ENCODE measurements at regions not wholly inside any gene's neighbourhood (a gene's known extent, or its start where the extent isn't known, plus 50 kb on each side); places are given as distances from the start of the nearest gene placed in this dataset.

DNA sequence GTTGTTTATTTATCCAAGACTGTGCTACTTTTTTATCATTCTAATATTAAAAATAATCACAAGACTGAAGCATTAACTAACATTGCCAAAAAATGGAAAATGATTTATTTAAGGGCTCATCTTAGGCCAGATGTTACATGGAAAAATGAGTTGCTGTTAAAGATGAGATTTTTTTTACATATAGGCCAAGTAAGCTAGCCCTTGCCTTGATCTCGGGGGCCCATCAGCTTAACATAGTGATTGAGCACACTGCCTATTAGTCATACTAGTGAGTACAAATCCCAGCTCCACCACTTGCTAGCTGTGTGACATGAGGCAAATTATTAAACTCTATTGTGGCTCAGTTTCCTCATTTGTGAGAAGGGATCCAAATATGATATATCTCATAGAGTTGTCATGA is 275.9 kb upstream of the SNX7 start:
- H3K4me1 Mint-ChIP-seq, result peaks cover 8% of the 10 kb centered on the region
- no peaks in the 10 kb centered on the region for H3K9me3 Mint-ChIP-seq
- H3K36me3 Mint-ChIP-seq (ENCODE audit: low read depth), result no peaks in the 10 kb centered on the region
- TF ChIP-seq, protein P1, sequence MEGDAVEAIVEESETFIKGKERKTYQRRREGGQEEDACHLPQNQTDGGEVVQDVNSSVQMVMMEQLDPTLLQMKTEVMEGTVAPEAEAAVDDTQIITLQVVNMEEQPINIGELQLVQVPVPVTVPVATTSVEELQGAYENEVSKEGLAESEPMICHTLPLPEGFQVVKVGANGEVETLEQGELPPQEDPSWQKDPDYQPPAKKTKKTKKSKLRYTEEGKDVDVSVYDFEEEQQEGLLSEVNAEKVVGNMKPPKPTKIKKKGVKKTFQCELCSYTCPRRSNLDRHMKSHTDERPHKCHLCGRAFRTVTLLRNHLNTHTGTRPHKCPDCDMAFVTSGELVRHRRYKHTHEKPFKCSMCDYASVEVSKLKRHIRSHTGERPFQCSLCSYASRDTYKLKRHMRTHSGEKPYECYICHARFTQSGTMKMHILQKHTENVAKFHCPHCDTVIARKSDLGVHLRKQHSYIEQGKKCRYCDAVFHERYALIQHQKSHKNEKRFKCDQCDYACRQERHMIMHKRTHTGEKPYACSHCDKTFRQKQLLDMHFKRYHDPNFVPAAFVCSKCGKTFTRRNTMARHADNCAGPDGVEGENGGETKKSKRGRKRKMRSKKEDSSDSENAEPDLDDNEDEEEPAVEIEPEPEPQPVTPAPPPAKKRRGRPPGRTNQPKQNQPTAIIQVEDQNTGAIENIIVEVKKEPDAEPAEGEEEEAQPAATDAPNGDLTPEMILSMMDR (IDR thresholded peaks at IDR 0.05), result no peak
- H3K27ac Mint-ChIP-seq, result no peak overlapping the region
- H3K4me3 Mint-ChIP-seq, result no peak overlapping the region
- no peak for DNase-seq
- H3K27me3 Mint-ChIP-seq (ENCODE audit: low read depth, poor library complexity), result peaks cover 3% of the 10 kb centered on the region

DNA sequence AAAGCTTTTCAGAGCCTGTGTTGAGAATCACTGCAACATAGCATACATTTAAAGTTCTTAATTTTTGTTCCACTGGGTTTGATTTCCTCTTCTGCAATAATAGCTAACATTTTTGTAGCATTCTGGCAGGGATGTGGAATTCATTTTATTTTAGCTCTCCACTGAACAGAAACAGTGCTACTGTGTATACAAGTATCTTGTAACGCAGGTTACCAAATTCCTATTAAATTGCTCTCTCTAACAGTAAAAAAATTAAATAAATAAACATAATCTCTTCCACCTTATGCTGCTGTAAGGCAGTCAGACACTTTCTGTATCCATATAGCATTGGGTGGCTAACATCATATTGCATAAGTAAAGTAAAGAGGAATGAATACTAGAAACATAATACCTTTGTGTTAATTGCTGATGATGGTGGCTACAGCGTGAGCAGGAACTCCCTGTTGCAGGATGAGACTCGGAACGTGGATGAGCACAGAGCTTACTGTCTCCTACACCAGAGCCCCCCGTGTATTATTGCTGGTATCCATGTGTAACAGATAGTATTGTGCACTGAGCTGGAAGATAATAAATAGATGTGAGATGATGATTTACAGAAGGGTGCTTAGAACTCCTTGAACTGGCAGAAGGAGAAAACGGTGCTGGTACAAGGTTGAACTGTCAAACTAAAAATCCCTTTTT is 276.9 kb upstream of the SNX7 start:
- peaks cover 3% of the 10 kb centered on the region for H3K27me3 Mint-ChIP-seq (ENCODE audit: low read depth, poor library complexity)
- TF ChIP-seq, protein P1 (IDR thresholded peaks at IDR 0.05), result no peak
- peaks cover 8% of the 10 kb centered on the region for H3K4me1 Mint-ChIP-seq
- no peaks in the 10 kb centered on the region for H3K36me3 Mint-ChIP-seq (ENCODE audit: low read depth)
- no peaks in the 10 kb centered on the region for H3K9me3 Mint-ChIP-seq
- no peak overlapping the region for H3K4me3 Mint-ChIP-seq
- H3K27ac Mint-ChIP-seq, result peak overlapping the region; percentile 55
- DNase-seq, result no peak

DNA sequence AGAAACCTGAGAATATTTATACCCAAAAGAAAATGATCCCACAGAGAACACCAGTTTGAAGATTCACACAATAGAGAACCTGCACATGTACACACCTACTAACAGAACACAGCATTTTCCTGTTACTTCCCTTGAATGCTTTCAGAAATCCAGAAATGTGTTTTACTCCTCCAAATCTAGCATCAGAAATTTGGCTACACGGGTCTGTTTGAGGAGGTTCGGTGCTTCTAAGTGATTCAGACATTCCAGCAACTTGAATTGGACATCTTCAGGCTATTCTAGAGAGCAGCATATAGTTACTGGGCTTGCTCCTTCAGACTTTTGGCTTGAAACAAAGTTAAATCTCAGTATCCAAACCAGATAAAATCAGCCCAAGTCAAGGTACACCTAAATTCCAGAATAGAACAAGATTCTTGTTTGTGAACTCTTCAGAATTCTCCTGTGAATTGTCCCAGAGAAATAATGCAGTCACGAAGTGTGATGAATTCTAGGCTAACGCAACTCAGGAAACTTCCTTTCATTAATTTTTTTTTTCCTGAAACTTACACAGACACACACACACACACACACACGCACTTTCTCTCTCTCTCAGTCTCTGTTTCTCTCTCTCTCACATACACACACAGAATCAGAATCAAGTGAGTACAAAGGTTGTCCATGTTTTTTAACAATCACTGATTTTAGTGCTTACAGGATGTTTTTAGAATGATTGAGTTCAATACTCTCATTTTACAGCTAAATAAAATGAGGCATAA is 278.4 kb upstream of the SNX7 start:
- Mint-ChIP-seq H3K36me3 (ENCODE audit: low read depth) (no peaks in the 10 kb centered on the region), H3K4me3 (no peak overlapping the region), H3K4me1 (peaks cover 8% of the 10 kb centered on the region), H3K9me3 (no peaks in the 10 kb centered on the region), H3K27me3 (ENCODE audit: low read depth, poor library complexity) (peaks cover 3% of the 10 kb centered on the region), H3K27ac (no peak overlapping the region)
- TF ChIP-seq, protein P1 (IDR thresholded peaks at IDR 0.05), result no peak
- DNase-seq, result no peak

DNA sequence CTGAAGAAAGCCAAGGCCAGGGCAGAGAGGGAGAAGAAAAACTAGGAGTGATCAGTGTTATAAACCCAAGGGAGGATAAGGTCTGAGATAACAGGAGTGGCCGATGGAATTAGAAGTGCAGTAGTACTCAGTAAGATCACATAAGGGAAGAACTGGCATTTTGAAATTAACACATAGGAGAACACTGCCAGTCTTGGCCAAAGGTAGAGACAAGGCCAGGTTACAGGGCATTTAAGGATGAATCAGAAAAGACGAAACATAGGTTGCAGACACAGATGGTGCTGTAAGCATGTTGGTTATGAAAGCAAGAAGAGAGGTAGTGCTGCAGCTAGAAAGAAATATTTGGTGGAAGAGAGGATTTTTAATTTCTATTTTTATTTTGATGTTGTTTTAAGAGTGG is 278.9 kb upstream of the SNX7 start:
- Mint-ChIP-seq H3K27ac (no peak overlapping the region), H3K36me3 (ENCODE audit: low read depth) (no peaks in the 10 kb centered on the region), H3K9me3 (no peaks in the 10 kb centered on the region), H3K4me3 (no peak overlapping the region), H3K27me3 (ENCODE audit: low read depth, poor library complexity) (peaks cover 3% of the 10 kb centered on the region), H3K4me1 (peaks cover 8% of the 10 kb centered on the region)
- DNase-seq, result no peak
- TF ChIP-seq, protein P1 (IDR thresholded peaks at IDR 0.05), result no peak

DNA sequence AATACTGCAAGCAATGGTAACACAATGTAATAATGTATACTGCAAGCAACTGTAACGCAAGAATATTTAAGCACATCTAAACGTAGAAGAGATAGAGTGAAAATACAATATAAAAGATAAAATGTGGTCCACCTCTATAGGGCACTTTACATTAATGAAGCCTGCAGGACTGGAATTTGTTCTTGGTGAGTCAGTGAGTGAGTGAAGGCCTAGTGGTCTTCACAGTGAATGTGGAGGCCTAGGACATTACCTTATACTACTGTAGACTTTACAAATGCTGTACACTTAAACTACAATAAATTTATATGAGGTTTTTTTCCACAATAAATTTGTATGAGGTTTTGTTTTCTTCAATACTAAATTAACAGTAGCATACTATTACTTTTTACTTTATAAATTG is 287.4 kb upstream of the SNX7 start:
- DNase-seq, result no peak
- Mint-ChIP-seq H3K9me3 (no peaks in the 10 kb centered on the region), H3K27ac (no peak overlapping the region), H3K4me3 (no peak overlapping the region), H3K4me1 (no peaks in the 10 kb centered on the region), H3K27me3 (ENCODE audit: low read depth, poor library complexity) (no peaks in the 10 kb centered on the region), H3K36me3 (ENCODE audit: low read depth) (no peaks in the 10 kb centered on the region)
- TF ChIP-seq, protein P1 (IDR thresholded peaks at IDR 0.05), result no peak

DNA sequence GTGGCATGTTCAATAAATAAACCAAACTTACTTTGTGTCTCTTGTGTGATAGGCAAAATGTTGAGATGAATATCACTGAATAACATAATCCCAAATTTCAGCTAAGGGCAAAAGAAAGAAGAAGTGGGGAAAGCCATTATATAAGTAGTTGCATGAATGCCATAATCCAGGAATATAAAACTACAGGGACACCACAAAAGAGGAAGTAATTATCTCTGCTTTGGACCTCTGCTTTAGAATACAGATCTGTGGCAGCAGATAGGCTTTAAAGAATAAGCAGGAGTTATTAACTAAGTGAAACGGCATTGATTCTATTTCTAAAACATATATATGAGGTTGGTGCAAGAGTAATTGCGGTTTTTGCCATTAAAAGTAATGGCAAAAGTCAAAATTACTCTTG is 288.5 kb upstream of the SNX7 start:
- DNase-seq, result no peak
- H3K36me3 Mint-ChIP-seq (ENCODE audit: low read depth), result no peaks in the 10 kb centered on the region

More for the DNA sequence above, 288.5 kb upstream of the SNX7 start:
- Mint-ChIP-seq H3K27me3 (ENCODE audit: low read depth, poor library complexity) (no peaks in the 10 kb centered on the region), H3K27ac (no peak overlapping the region), H3K9me3 (no peaks in the 10 kb centered on the region), H3K4me1 (no peaks in the 10 kb centered on the region), H3K4me3 (no peak overlapping the region)
- TF ChIP-seq, protein P1 (IDR thresholded peaks at IDR 0.05), result no peak
